ENCODE measurements at regions not wholly inside any gene's neighbourhood (a gene's known extent, or its start where the extent isn't known, plus 50 kb on each side); places are given as distances from the start of the nearest gene placed in this dataset.

DNA sequence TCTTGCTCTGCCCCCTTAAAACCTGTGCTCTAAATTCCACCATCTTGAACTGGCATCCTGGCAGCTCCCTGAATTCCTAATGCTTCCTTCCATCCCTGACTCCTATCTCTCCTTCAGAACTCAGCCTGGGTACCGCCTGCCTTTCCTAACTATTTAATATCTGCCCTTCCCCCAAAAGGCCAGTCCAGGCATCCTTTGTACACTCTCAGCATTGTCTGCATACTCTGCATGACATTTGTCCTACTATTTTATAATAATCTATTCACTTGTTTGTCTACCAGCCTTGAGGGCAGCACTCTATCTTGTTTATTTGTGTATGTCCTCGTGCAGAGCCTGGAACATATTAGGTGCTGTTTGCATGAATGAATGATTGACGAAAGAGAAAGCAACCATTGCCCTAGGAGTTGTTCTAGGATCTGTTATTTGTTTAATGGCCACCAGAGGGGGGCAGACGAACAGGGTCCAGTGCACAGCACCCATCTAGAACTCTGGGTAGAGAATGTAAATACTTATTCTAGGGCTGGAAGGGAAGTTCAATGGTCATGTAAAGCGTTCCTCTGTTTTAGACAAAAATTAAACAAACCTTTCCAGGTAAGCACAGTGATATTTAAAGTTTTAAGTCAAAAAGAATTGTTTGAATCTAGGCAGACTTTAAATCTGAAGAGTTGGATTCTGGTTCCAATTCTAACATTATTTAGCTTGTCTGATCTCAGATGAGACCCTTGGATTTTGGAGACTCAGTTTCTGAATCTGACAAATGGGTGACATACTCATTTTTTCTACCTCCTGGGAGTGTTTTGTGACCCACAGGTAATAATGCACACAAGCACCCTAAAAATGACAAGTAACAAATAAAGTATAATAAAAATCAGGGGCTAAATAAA is 125.8 kb upstream of the GALNT15 start:
- H4K20me1 ChIP-seq (ENCODE audit: control insufficient read depth, insufficient read depth), result no peaks in the 10 kb centered on the region
- ATAC-seq (peak; percentile 100), DNase-seq (ENCODE audit: low read depth, low spot score) (peak; percentile 24), FAIRE-seq (peak; percentile 73)
- no peak overlapping the region for H3K27ac ChIP-seq (ENCODE audit: control insufficient read depth, insufficient read depth)
- H3K9me3 ChIP-seq (replicated peaks; ENCODE audit: control insufficient read depth, insufficient read depth, low read length), result no peaks in the 10 kb centered on the region
- no peak overlapping the region for H3K9ac ChIP-seq (ENCODE audit: control insufficient read depth, insufficient read depth, low read length)
- in situ Hi-C loops (cut with MboI), result loop anchor here (5.0 to 10.0 kb wide), 2 partner anchors 126 to 199 kb away; partner anchors contain the start of gene GALNT15
- no peaks in the 10 kb centered on the region for H3K36me3 ChIP-seq (ENCODE audit: control insufficient read depth in 2 of 2, insufficient read depth in 2 of 2, low read length in 1 of 2)
- POLR2A ChIA-PET, result no interaction called here
- H2AFZ ChIP-seq (ENCODE audit: control insufficient read depth, low read depth, low read length), result peak overlapping the region; percentile 69
- RAD21 ChIA-PET (ENCODE audit: unreplicated experiment), result interaction anchor here (0.8 to 2.7 kb wide), 20 partner anchors 12 to 418 kb away, joined by 3 to 15 read pairs (median 4); no protein-coding TSS in a partner anchor
- no TSS peak for BruUV-seq (replicated peaks)
- peak overlapping the region; percentile 52; the same call in 1 of the 2 replicates for H3K4me2 ChIP-seq (ENCODE audit: control insufficient read depth, insufficient read depth)
- CTCF ChIA-PET, result interaction anchor here (0.6 to 7.6 kb wide), 44 partner anchors 8 to 501 kb away, joined by 3 to 127 read pairs (median 3); partner anchors contain the start of gene GALNT15
- no peaks in the 10 kb centered on the region for H3K79me2 ChIP-seq (ENCODE audit: control insufficient read depth, insufficient read depth, low read length)
- intact Hi-C loops (cut with micrococcal nuclease; ENCODE audit: unreplicated experiment), result loop anchor here (1.0 kb wide), 3 partner anchors 130 to 233 kb away; no protein-coding TSS in a partner anchor
- no peaks in the 10 kb centered on the region for H3K27me3 ChIP-seq (replicated peaks in 1 of 2; ENCODE audit: control insufficient read depth in 2 of 2, insufficient read depth in 2 of 2, low read length in 1 of 2)
- SMC1A ChIA-PET (ENCODE audit: uncharacterized antibody, unreplicated experiment), result interaction anchor here (0.5 to 5.2 kb wide), 30 partner anchors 10 to 1838 kb away, joined by 3 to 38 read pairs (median 4); partner anchors contain the start of gene GALNT15
- H3K4me3 ChIP-seq, result no peak overlapping the region
- H3K4me1 ChIP-seq (ENCODE audit: control insufficient read depth, insufficient read depth, low read length), result no peaks in the 10 kb centered on the region
- WGBS (ENCODE audit: insufficient coverage, insufficient replicate concordance, low lambda C conversion rate, missing lambda C conversion rate), result 1% methylated on average over 5 of the region's 5 CpGs
- TF ChIP-seq, protein P1, sequence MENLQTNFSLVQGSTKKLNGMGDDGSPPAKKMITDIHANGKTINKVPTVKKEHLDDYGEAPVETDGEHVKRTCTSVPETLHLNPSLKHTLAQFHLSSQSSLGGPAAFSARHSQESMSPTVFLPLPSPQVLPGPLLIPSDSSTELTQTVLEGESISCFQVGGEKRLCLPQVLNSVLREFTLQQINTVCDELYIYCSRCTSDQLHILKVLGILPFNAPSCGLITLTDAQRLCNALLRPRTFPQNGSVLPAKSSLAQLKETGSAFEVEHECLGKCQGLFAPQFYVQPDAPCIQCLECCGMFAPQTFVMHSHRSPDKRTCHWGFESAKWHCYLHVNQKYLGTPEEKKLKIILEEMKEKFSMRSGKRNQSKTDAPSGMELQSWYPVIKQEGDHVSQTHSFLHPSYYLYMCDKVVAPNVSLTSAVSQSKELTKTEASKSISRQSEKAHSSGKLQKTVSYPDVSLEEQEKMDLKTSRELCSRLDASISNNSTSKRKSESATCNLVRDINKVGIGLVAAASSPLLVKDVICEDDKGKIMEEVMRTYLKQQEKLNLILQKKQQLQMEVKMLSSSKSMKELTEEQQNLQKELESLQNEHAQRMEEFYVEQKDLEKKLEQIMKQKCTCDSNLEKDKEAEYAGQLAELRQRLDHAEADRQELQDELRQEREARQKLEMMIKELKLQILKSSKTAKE (IDR thresholded peaks at IDR 0.05; ENCODE audit: low read depth, poor library complexity, severe bottlenecking), result no peak
- TF ChIP-seq STAT3 (IDR thresholded peaks at IDR 0.05; ENCODE audit: low read depth, low read length) (no peak), NR2C1 (IDR thresholded peaks at IDR 0.05) (no peak), CHD4 (IDR thresholded peaks at IDR 0.05) (no peak), POLR2AphosphoS2 (IDR thresholded peaks at IDR 0.05; ENCODE audit: low read depth, low read length) (no peak), FOXK2 (IDR thresholded peaks at IDR 0.05) (no peak), MEF2B (IDR thresholded peaks at IDR 0.05; ENCODE audit: partially characterized antibody, poor library complexity, severe bottlenecking) (no peak), SMC3 (IDR thresholded peaks at IDR 0.05; ENCODE audit: borderline replicate concordance, low read length) (peak; percentile 98), MEF2A (IDR thresholded peaks at IDR 0.05; ENCODE audit: insufficient read depth, low read depth, low read length) (0 out of 2 replicates have a peak, but pooled peaks have one; percentile 7), BHLHE40 (IDR thresholded peaks at IDR 0.05; ENCODE audit: borderline replicate concordance in 1 of 2, low read depth in 2 of 2, low read length in 1 of 2) (no peak), RAD21 (IDR thresholded peaks at IDR 0.05; ENCODE audit: insufficient read depth, low read depth, low read length) (peak; percentile 97), FOXM1 (IDR thresholded peaks at IDR 0.05; ENCODE audit: low read depth, low read length) (no peak), YY1 (IDR thresholded peaks at IDR 0.05; ENCODE audit: low read depth, low read length) (peak; percentile 76), WRNIP1 (IDR thresholded peaks at IDR 0.05; ENCODE audit: borderline replicate concordance, low read depth, low read length) (peak; percentile 72; the same call in 1 of the 2 replicates)
- TF ChIP-seq, protein P2, sequence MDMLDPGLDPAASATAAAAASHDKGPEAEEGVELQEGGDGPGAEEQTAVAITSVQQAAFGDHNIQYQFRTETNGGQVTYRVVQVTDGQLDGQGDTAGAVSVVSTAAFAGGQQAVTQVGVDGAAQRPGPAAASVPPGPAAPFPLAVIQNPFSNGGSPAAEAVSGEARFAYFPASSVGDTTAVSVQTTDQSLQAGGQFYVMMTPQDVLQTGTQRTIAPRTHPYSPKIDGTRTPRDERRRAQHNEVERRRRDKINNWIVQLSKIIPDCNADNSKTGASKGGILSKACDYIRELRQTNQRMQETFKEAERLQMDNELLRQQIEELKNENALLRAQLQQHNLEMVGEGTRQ (IDR thresholded peaks at IDR 0.05; ENCODE audit: borderline replicate concordance, low read depth, low read length), result no peak
- TF ChIP-seq, protein P3, sequence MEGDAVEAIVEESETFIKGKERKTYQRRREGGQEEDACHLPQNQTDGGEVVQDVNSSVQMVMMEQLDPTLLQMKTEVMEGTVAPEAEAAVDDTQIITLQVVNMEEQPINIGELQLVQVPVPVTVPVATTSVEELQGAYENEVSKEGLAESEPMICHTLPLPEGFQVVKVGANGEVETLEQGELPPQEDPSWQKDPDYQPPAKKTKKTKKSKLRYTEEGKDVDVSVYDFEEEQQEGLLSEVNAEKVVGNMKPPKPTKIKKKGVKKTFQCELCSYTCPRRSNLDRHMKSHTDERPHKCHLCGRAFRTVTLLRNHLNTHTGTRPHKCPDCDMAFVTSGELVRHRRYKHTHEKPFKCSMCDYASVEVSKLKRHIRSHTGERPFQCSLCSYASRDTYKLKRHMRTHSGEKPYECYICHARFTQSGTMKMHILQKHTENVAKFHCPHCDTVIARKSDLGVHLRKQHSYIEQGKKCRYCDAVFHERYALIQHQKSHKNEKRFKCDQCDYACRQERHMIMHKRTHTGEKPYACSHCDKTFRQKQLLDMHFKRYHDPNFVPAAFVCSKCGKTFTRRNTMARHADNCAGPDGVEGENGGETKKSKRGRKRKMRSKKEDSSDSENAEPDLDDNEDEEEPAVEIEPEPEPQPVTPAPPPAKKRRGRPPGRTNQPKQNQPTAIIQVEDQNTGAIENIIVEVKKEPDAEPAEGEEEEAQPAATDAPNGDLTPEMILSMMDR (IDR thresholded peaks at IDR 0.05 in 2 of 3, conservative IDR thresholded peaks at IDR 0.05 in 1 of 3; ENCODE audit: control insufficient read depth in 2 of 3, extremely low read depth in 1 of 3, insufficient read depth in 1 of 3, low read depth in 3 of 3, low read length in 3 of 3), result peak; percentile 68 to 89 (median 73)

Data from GM12878 (cell line).